ENCODE measurements at regions not wholly inside any gene's neighbourhood (a gene's known extent, or its start where the extent isn't known, plus 50 kb on each side); places are given as distances from the start of the nearest gene placed in this dataset.

GRCh38 chr14:29035134-29035533 lies 268.5 kb downstream of the FOXG1 start:
- no peak overlapping the region for H3K18ac ChIP-seq (ENCODE audit: low read length)
- no peaks in the 10 kb centered on the region for H3K36me3 ChIP-seq (ENCODE audit: control insufficient read depth in 1 of 2, insufficient read depth in 2 of 2, low read length in 2 of 2)
- H3K4me2 ChIP-seq (ENCODE audit: low read length): no peak overlapping the region
- H3K4me3 ChIP-seq (ENCODE audit: low read depth, low read length): no peak overlapping the region
- H2AK5ac ChIP-seq (ENCODE audit: low read length): no peak overlapping the region
- H2BK12ac ChIP-seq (ENCODE audit: low read length): no peak overlapping the region
- no peak for DNase-seq
- H4K91ac ChIP-seq (ENCODE audit: low read depth, low read length): no peak overlapping the region
- H3K79me2 ChIP-seq (ENCODE audit: control insufficient read depth, insufficient read depth, low read length, poor library complexity): no peaks in the 10 kb centered on the region
- no peak overlapping the region for H2BK5ac ChIP-seq (ENCODE audit: low read depth, low read length, poor library complexity)
- H3K9ac ChIP-seq (ENCODE audit: low read length): no peak overlapping the region
- no peak overlapping the region for H2AFZ ChIP-seq (ENCODE audit: insufficient read depth, low read length, poor library complexity)
- no peak overlapping the region for H2BK120ac ChIP-seq (ENCODE audit: insufficient read depth, low read length, poor library complexity)
- H3K4ac ChIP-seq (ENCODE audit: low read depth, low read length): no peak overlapping the region
- H3K4me1 ChIP-seq (ENCODE audit: control insufficient read depth in 1 of 2, insufficient read depth in 2 of 2, low read length in 2 of 2): no peaks in the 10 kb centered on the region
- no peak overlapping the region for H4K12ac ChIP-seq (ENCODE audit: low read depth, low read length)
- H3K14ac ChIP-seq (ENCODE audit: low read length): no peak overlapping the region
- H3K9me3 ChIP-seq (ENCODE audit: insufficient read depth, low read depth, low read length): no peaks in the 10 kb centered on the region
- no CpG with 5 or more reads among the region's 3 CpGs for WGBS (ENCODE audit: extremely low coverage, insufficient coverage, insufficient read length)
- H3K79me1 ChIP-seq (ENCODE audit: low read length): no peaks in the 10 kb centered on the region
- H3K27ac ChIP-seq (ENCODE audit: low read depth, low read length): no peak overlapping the region
- no peaks in the 10 kb centered on the region for H3K27me3 ChIP-seq (ENCODE audit: insufficient read depth, low read length)
- H4K8ac ChIP-seq (ENCODE audit: low read depth, low read length): no peak overlapping the region
- H3K23ac ChIP-seq (ENCODE audit: low read length): no peak overlapping the region

DNA sequence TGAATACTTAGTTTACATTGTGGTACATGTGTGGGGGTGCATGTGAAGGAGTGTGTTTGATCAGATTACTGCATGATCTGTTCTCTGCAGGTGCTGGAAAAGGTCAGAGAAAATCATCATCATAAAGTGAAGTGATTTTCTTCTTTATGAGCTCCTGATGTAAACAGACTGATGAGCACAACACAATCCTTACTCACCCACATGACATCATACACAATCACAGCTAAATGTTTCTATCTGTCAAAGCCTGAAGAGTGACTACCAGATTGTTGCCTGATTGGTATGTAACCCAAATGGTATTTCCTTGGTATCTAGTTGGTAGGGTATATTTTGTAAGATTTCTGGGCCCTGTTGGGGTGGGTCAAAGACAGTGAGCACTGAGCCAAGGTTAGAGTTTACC lies 270.8 kb downstream of the FOXG1 start:
- Histone ChIP-seq H3K14ac (ENCODE audit: low read length) (no peak overlapping the region), H2BK5ac (ENCODE audit: low read depth, low read length, poor library complexity) (no peak overlapping the region), H2BK120ac (ENCODE audit: insufficient read depth, low read length, poor library complexity) (no peak overlapping the region), H3K79me1 (ENCODE audit: low read length) (no peaks in the 10 kb centered on the region), H3K4me3 (ENCODE audit: low read depth, low read length) (no peak overlapping the region), H3K18ac (ENCODE audit: low read length) (no peak overlapping the region), H3K79me2 (ENCODE audit: control insufficient read depth, insufficient read depth, low read length, poor library complexity) (no peaks in the 10 kb centered on the region), H2AK5ac (ENCODE audit: low read length) (no peak overlapping the region), H3K9me3 (ENCODE audit: insufficient read depth, low read depth, low read length) (no peaks in the 10 kb centered on the region), H3K9ac (ENCODE audit: low read length) (no peak overlapping the region), H3K36me3 (ENCODE audit: control insufficient read depth in 1 of 2, insufficient read depth in 2 of 2, low read length in 2 of 2) (no peaks in the 10 kb centered on the region), H2AFZ (ENCODE audit: insufficient read depth, low read length, poor library complexity) (no peak overlapping the region), H3K27me3 (ENCODE audit: insufficient read depth, low read length) (no peaks in the 10 kb centered on the region), H4K91ac (ENCODE audit: low read depth, low read length) (no peak overlapping the region), H4K12ac (ENCODE audit: low read depth, low read length) (no peak overlapping the region), H3K4me2 (ENCODE audit: low read length) (no peak overlapping the region), H4K8ac (ENCODE audit: low read depth, low read length) (no peak overlapping the region), H3K4ac (ENCODE audit: low read depth, low read length) (no peak overlapping the region), H3K27ac (ENCODE audit: low read depth, low read length) (no peak overlapping the region), H3K23ac (ENCODE audit: low read length) (no peak overlapping the region), H3K4me1 (ENCODE audit: control insufficient read depth in 1 of 2, insufficient read depth in 2 of 2, low read length in 2 of 2) (no peaks in the 10 kb centered on the region), H2BK12ac (ENCODE audit: low read length) (no peak overlapping the region)
- DNase-seq: no peak

- no peaks in the 10 kb centered on the region for H3K27me3 ChIP-seq (ENCODE audit: insufficient read depth, low read length)
- no peak overlapping the region for H4K12ac ChIP-seq (ENCODE audit: low read depth, low read length)
- H2BK12ac ChIP-seq (ENCODE audit: low read length): no peak overlapping the region
- H3K9me3 ChIP-seq (ENCODE audit: insufficient read depth, low read depth, low read length): no peaks in the 10 kb centered on the region
- DNase-seq: no peak
- no peak overlapping the region for H3K9ac ChIP-seq (ENCODE audit: low read length)
- H3K23ac ChIP-seq (ENCODE audit: low read length): no peak overlapping the region
- no peak overlapping the region for H3K18ac ChIP-seq (ENCODE audit: low read length)
- H3K36me3 ChIP-seq (ENCODE audit: control insufficient read depth in 1 of 2, insufficient read depth in 2 of 2, low read length in 2 of 2): no peaks in the 10 kb centered on the region
- H3K79me2 ChIP-seq (ENCODE audit: control insufficient read depth, insufficient read depth, low read length, poor library complexity): no peaks in the 10 kb centered on the region
- H2BK5ac ChIP-seq (ENCODE audit: low read depth, low read length, poor library complexity): no peak overlapping the region
- no CpG with 5 or more reads among the region's 2 CpGs for WGBS (ENCODE audit: extremely low coverage, insufficient coverage, insufficient read length)
- H2AK5ac ChIP-seq (ENCODE audit: low read length): no peak overlapping the region
- no peak overlapping the region for H3K4ac ChIP-seq (ENCODE audit: low read depth, low read length)
- no peak overlapping the region for H3K14ac ChIP-seq (ENCODE audit: low read length)
- no peak overlapping the region for H4K91ac ChIP-seq (ENCODE audit: low read depth, low read length)
- no peak overlapping the region for H4K8ac ChIP-seq (ENCODE audit: low read depth, low read length)
- H3K4me1 ChIP-seq (ENCODE audit: control insufficient read depth in 1 of 2, insufficient read depth in 2 of 2, low read length in 2 of 2): no peaks in the 10 kb centered on the region
- no peak overlapping the region for H3K27ac ChIP-seq (ENCODE audit: low read depth, low read length)
- no peak overlapping the region for H3K4me3 ChIP-seq (ENCODE audit: low read depth, low read length)
- H3K4me2 ChIP-seq (ENCODE audit: low read length): no peak overlapping the region
- H2AFZ ChIP-seq (ENCODE audit: insufficient read depth, low read length, poor library complexity): no peak overlapping the region
- H3K79me1 ChIP-seq (ENCODE audit: low read length): no peaks in the 10 kb centered on the region
- H2BK120ac ChIP-seq (ENCODE audit: insufficient read depth, low read length, poor library complexity): no peak overlapping the region
Observed at GRCh38 chr14:29039171-29039570, 272.6 kb downstream of the FOXG1 start.

DNA sequence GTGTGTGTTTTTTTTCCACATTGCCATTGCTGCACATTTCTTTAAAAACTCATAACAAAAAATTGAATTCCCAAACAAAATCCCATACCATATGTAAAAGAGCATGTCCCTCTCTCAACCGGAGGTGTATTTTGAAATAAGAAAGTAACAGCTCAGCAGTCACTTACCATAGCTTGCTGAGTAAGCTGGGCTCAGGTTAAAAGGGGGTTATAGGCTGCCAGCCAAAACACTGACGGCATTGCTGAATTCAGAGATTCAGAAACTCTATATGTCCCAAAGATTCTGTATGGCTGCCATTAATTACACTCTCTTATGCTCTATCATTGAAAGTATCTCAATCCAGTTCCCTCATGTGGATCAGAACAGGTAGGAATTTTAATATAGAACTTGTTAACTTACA lies 276.0 kb downstream of the FOXG1 start:
- no peak overlapping the region for H3K4me3 ChIP-seq (ENCODE audit: low read depth, low read length)
- H3K9me3 ChIP-seq (ENCODE audit: insufficient read depth, low read depth, low read length): no peaks in the 10 kb centered on the region
- no peak overlapping the region for H3K14ac ChIP-seq (ENCODE audit: low read length)
- H3K4me1 ChIP-seq (ENCODE audit: control insufficient read depth in 1 of 2, insufficient read depth in 2 of 2, low read length in 2 of 2): no peaks in the 10 kb centered on the region
- no CpG with 5 or more reads among the region's 2 CpGs for WGBS (ENCODE audit: extremely low coverage, insufficient coverage, insufficient read length)
- no peak overlapping the region for H2BK5ac ChIP-seq (ENCODE audit: low read depth, low read length, poor library complexity)
- no peak overlapping the region for H3K4me2 ChIP-seq (ENCODE audit: low read length)
- no peak overlapping the region for H3K18ac ChIP-seq (ENCODE audit: low read length)
- H3K27me3 ChIP-seq (ENCODE audit: insufficient read depth, low read length): no peaks in the 10 kb centered on the region
- no peak overlapping the region for H3K27ac ChIP-seq (ENCODE audit: low read depth, low read length)
- H4K91ac ChIP-seq (ENCODE audit: low read depth, low read length): no peak overlapping the region
- no peak for DNase-seq
- no peak overlapping the region for H3K23ac ChIP-seq (ENCODE audit: low read length)
- H4K8ac ChIP-seq (ENCODE audit: low read depth, low read length): no peak overlapping the region
- H3K79me2 ChIP-seq (ENCODE audit: control insufficient read depth, insufficient read depth, low read length, poor library complexity): no peaks in the 10 kb centered on the region
- no peak overlapping the region for H2BK12ac ChIP-seq (ENCODE audit: low read length)
- no peak overlapping the region for H3K9ac ChIP-seq (ENCODE audit: low read length)
- no peaks in the 10 kb centered on the region for H3K79me1 ChIP-seq (ENCODE audit: low read length)
- H2AK5ac ChIP-seq (ENCODE audit: low read length): no peak overlapping the region
- H2AFZ ChIP-seq (ENCODE audit: insufficient read depth, low read length, poor library complexity): no peak overlapping the region
- no peak overlapping the region for H3K4ac ChIP-seq (ENCODE audit: low read depth, low read length)
- H2BK120ac ChIP-seq (ENCODE audit: insufficient read depth, low read length, poor library complexity): no peak overlapping the region
- H3K36me3 ChIP-seq (ENCODE audit: control insufficient read depth in 1 of 2, insufficient read depth in 2 of 2, low read length in 2 of 2): no peaks in the 10 kb centered on the region
- no peak overlapping the region for H4K12ac ChIP-seq (ENCODE audit: low read depth, low read length)

GRCh38 chr14:29043737-29044136 lies 277.1 kb downstream of the FOXG1 start:
- no peak overlapping the region for H3K4ac ChIP-seq (ENCODE audit: low read depth, low read length)
- no peak overlapping the region for H2AFZ ChIP-seq (ENCODE audit: insufficient read depth, low read length, poor library complexity)
- H3K4me2 ChIP-seq (ENCODE audit: low read length): no peak overlapping the region
- H3K23ac ChIP-seq (ENCODE audit: low read length): no peak overlapping the region
- no peak overlapping the region for H3K4me3 ChIP-seq (ENCODE audit: low read depth, low read length)
- no peaks in the 10 kb centered on the region for H3K27me3 ChIP-seq (ENCODE audit: insufficient read depth, low read length)
- no peaks in the 10 kb centered on the region for H3K79me1 ChIP-seq (ENCODE audit: low read length)
- no peak overlapping the region for H2BK5ac ChIP-seq (ENCODE audit: low read depth, low read length, poor library complexity)
- no peak overlapping the region for H4K8ac ChIP-seq (ENCODE audit: low read depth, low read length)
- H4K12ac ChIP-seq (ENCODE audit: low read depth, low read length): no peak overlapping the region
- no peaks in the 10 kb centered on the region for H3K4me1 ChIP-seq (ENCODE audit: control insufficient read depth in 1 of 2, insufficient read depth in 2 of 2, low read length in 2 of 2)
- H4K91ac ChIP-seq (ENCODE audit: low read depth, low read length): no peak overlapping the region
- no peak overlapping the region for H2BK120ac ChIP-seq (ENCODE audit: insufficient read depth, low read length, poor library complexity)
- no peak overlapping the region for H3K14ac ChIP-seq (ENCODE audit: low read length)
- H3K36me3 ChIP-seq (ENCODE audit: control insufficient read depth in 1 of 2, insufficient read depth in 2 of 2, low read length in 2 of 2): no peaks in the 10 kb centered on the region
- no peak overlapping the region for H3K9ac ChIP-seq (ENCODE audit: low read length)
- H3K79me2 ChIP-seq (ENCODE audit: control insufficient read depth, insufficient read depth, low read length, poor library complexity): no peaks in the 10 kb centered on the region
- no CpG with 5 or more reads among the region's 2 CpGs for WGBS (ENCODE audit: extremely low coverage, insufficient coverage, insufficient read length)
- DNase-seq: no peak
- no peak overlapping the region for H3K27ac ChIP-seq (ENCODE audit: low read depth, low read length)
- no peaks in the 10 kb centered on the region for H3K9me3 ChIP-seq (ENCODE audit: insufficient read depth, low read depth, low read length)
- no peak overlapping the region for H3K18ac ChIP-seq (ENCODE audit: low read length)
- H2AK5ac ChIP-seq (ENCODE audit: low read length): no peak overlapping the region
- no peak overlapping the region for H2BK12ac ChIP-seq (ENCODE audit: low read length)
